ENCODE measurements at regions not wholly inside any gene's neighbourhood (a gene's known extent, or its start where the extent isn't known, plus 50 kb on each side); places are given as distances from the start of the nearest gene placed in this dataset.
"Not testable (repeated sequence)": the region's sequence is repeated elsewhere in the genome, so short reads cannot be mapped to it uniquely, and the experiment has no call there.

DNA sequence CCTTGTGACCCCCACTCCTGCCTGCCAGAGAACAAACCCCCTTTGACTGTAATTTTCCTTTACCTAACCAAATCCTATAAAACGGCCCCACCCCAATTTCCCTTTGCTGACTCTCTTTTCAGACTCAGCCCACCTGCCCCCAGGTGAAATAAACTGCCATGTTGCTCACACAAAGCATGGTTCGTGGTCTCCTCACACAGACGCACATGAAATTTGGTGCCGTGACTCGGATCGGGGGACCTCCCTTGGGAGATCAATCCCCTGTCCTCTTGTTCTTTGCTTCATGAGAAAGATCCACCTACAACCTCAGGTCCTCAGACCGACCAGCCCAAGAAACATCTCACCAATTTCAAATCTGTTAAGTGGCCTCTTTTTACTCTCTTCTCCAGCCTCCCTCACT is 179.0 kb downstream of the RASEF start:
- H2BK15ac ChIP-seq (ENCODE audit: low read length); H4K8ac ChIP-seq (ENCODE audit: low read depth, low read length); H3K4me1 ChIP-seq (ENCODE audit: control insufficient read depth in 2 of 2, insufficient read depth in 1 of 2, low read depth in 1 of 2, low read length in 2 of 2); H2AFZ ChIP-seq (ENCODE audit: low read length); H2BK120ac ChIP-seq (ENCODE audit: low read depth, low read length); H3K18ac ChIP-seq (ENCODE audit: low read length); H3K9me3 ChIP-seq (replicated peaks in 1 of 2; ENCODE audit: control insufficient read depth in 2 of 2, insufficient read depth in 1 of 2, low read depth in 1 of 2, low read length in 2 of 2); H3K23ac ChIP-seq (ENCODE audit: low read depth, low read length, poor library complexity); H3K79me1 ChIP-seq (ENCODE audit: low read depth, low read length); H3K4me3 ChIP-seq (ENCODE audit: low read length in 2 of 2); H3K14ac ChIP-seq (ENCODE audit: low read length); H2BK12ac ChIP-seq (ENCODE audit: low read length); H3K9ac ChIP-seq (ENCODE audit: low read depth, low read length, poor library complexity); H3K27ac ChIP-seq (replicated peaks; ENCODE audit: low read length); H3K36me3 ChIP-seq (replicated peaks in 1 of 2; ENCODE audit: control insufficient read depth in 2 of 2, insufficient read depth in 2 of 2, low read length in 2 of 2); H2AK5ac ChIP-seq (ENCODE audit: low read depth, low read length); H4K91ac ChIP-seq (ENCODE audit: low read depth, low read length, poor library complexity); H3K4ac ChIP-seq (ENCODE audit: low read length); DNase-seq (ENCODE audit: low spot score); H3K27me3 ChIP-seq (ENCODE audit: control insufficient read depth in 3 of 3, insufficient read depth in 3 of 3, low read depth in 1 of 3, low read length in 3 of 3); H3K4me2 ChIP-seq (ENCODE audit: insufficient read depth, low read length, poor library complexity, severe bottlenecking); H2BK5ac ChIP-seq (ENCODE audit: low read length): not testable (repeated sequence)
- no CpG with 5 or more reads among the region's 7 CpGs for WGBS, 2 donors (ENCODE audit: extremely low coverage in 2 of 2, insufficient read length in 2 of 2, insufficient replicate concordance in 1 of 2)

DNA sequence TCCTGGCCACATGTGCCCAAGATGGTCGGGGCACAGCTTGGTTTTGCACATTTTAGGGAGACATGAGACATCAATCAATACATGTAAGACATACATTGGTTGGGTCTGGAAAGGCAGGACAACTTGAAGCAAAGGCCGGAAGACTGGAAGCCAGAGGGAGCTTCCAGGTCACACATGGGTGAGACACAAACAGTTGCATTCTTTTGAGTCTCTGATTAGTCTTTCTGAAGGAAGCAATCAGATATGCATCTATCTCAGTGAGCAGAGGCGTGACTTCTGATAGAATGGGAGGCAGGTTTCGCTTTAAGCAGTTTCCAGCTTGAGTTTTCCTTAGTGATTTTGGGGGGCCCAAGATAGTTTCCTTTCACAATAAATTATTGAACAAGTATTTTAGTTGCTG is 172.5 kb downstream of the RASEF start:
- Histone ChIP-seq H3K9ac (ENCODE audit: low read depth, low read length, poor library complexity) (no peak overlapping the region), H3K36me3 (replicated peaks in 1 of 2; ENCODE audit: control insufficient read depth in 2 of 2, insufficient read depth in 2 of 2, low read length in 2 of 2) (no peaks in the 10 kb centered on the region), H3K9me3 (replicated peaks in 1 of 2; ENCODE audit: control insufficient read depth in 2 of 2, insufficient read depth in 1 of 2, low read depth in 1 of 2, low read length in 2 of 2) (no peaks in the 10 kb centered on the region), H2BK120ac (ENCODE audit: low read depth, low read length) (no peak overlapping the region), H3K4me1 (ENCODE audit: control insufficient read depth in 2 of 2, insufficient read depth in 1 of 2, low read depth in 1 of 2, low read length in 2 of 2) (peaks cover 0 to 3% of the 10 kb centered on the region in 2 donors), H3K23ac (ENCODE audit: low read depth, low read length, poor library complexity) (no peak overlapping the region), H3K18ac (ENCODE audit: low read length) (no peak overlapping the region), H2BK15ac (ENCODE audit: low read length) (no peak overlapping the region), H3K14ac (ENCODE audit: low read length) (no peak overlapping the region), H2BK5ac (ENCODE audit: low read length) (no peak overlapping the region), H3K4me2 (ENCODE audit: insufficient read depth, low read length, poor library complexity, severe bottlenecking) (no peak overlapping the region), H3K4ac (ENCODE audit: low read length) (no peak overlapping the region), H2AFZ (ENCODE audit: low read length) (no peak overlapping the region), H4K91ac (ENCODE audit: low read depth, low read length, poor library complexity) (no peak overlapping the region), H4K8ac (ENCODE audit: low read depth, low read length) (no peak overlapping the region), H3K27me3 (ENCODE audit: control insufficient read depth in 3 of 3, insufficient read depth in 3 of 3, low read depth in 1 of 3, low read length in 3 of 3) (no peaks in the 10 kb centered on the region), H3K27ac (replicated peaks; ENCODE audit: low read length) (no peak overlapping the region), H2BK12ac (ENCODE audit: low read length) (no peak overlapping the region), H3K79me1 (ENCODE audit: low read depth, low read length) (no peaks in the 10 kb centered on the region), H3K4me3 (ENCODE audit: low read length in 2 of 2) (no peak overlapping the region), H2AK5ac (ENCODE audit: low read depth, low read length) (no peak overlapping the region)
- DNase-seq (ENCODE audit: low spot score) = no peak
- no CpG with 5 or more reads among the region's 4 CpGs for WGBS, 2 donors (ENCODE audit: extremely low coverage in 2 of 2, insufficient read length in 2 of 2, insufficient replicate concordance in 1 of 2)

DNA sequence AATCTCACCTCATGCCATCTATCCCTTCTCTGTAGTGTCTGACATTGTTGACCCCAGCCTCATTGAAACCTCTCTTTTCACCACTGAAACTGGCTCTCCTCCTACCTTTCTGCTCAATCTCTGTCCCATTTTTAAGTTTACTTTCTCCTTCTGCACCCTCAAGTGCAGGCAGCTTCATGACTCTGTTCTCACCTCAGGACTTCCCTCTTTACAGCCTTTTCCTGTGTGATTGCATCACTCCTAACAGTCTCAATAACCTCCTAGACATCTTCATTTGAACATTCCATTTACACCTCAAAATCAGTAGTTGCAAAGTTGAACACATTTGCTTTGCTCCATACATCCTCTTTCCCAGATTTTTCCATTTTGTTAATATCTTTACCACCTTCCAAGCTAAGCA is 172.1 kb downstream of the RASEF start:
- H3K9ac ChIP-seq (ENCODE audit: low read depth, low read length, poor library complexity) = no peak overlapping the region
- H3K9me3 ChIP-seq (replicated peaks in 1 of 2; ENCODE audit: control insufficient read depth in 2 of 2, insufficient read depth in 1 of 2, low read depth in 1 of 2, low read length in 2 of 2) = no peaks in the 10 kb centered on the region
- H3K4me2 ChIP-seq (ENCODE audit: insufficient read depth, low read length, poor library complexity, severe bottlenecking) = no peak overlapping the region
- no peak overlapping the region for H3K23ac ChIP-seq (ENCODE audit: low read depth, low read length, poor library complexity)
- no peak overlapping the region for H3K27ac ChIP-seq (replicated peaks; ENCODE audit: low read length)
- no peak overlapping the region for H2AK5ac ChIP-seq (ENCODE audit: low read depth, low read length)
- no peak overlapping the region for H4K8ac ChIP-seq (ENCODE audit: low read depth, low read length)
- peaks cover 0 to 3% of the 10 kb centered on the region in 2 donors for H3K4me1 ChIP-seq (ENCODE audit: control insufficient read depth in 2 of 2, insufficient read depth in 1 of 2, low read depth in 1 of 2, low read length in 2 of 2)
- H3K79me1 ChIP-seq (ENCODE audit: low read depth, low read length) = no peaks in the 10 kb centered on the region
- H3K14ac ChIP-seq (ENCODE audit: low read length) = no peak overlapping the region
- no peak overlapping the region for H2BK5ac ChIP-seq (ENCODE audit: low read length)
- H3K36me3 ChIP-seq (replicated peaks in 1 of 2; ENCODE audit: control insufficient read depth in 2 of 2, insufficient read depth in 2 of 2, low read length in 2 of 2) = no peaks in the 10 kb centered on the region
- H3K18ac ChIP-seq (ENCODE audit: low read length) = no peak overlapping the region
- no peak overlapping the region for H2BK15ac ChIP-seq (ENCODE audit: low read length)
- no peak for DNase-seq (ENCODE audit: low spot score)
- no peak overlapping the region for H3K4ac ChIP-seq (ENCODE audit: low read length)
- no peaks in the 10 kb centered on the region for H3K27me3 ChIP-seq (ENCODE audit: control insufficient read depth in 3 of 3, insufficient read depth in 3 of 3, low read depth in 1 of 3, low read length in 3 of 3)
- H3K4me3 ChIP-seq (ENCODE audit: low read length in 2 of 2) = no peak overlapping the region
- H2BK120ac ChIP-seq (ENCODE audit: low read depth, low read length) = no peak overlapping the region
- H2BK12ac ChIP-seq (ENCODE audit: low read length) = no peak overlapping the region
- no peak overlapping the region for H4K91ac ChIP-seq (ENCODE audit: low read depth, low read length, poor library complexity)
- H2AFZ ChIP-seq (ENCODE audit: low read length) = no peak overlapping the region

DNA sequence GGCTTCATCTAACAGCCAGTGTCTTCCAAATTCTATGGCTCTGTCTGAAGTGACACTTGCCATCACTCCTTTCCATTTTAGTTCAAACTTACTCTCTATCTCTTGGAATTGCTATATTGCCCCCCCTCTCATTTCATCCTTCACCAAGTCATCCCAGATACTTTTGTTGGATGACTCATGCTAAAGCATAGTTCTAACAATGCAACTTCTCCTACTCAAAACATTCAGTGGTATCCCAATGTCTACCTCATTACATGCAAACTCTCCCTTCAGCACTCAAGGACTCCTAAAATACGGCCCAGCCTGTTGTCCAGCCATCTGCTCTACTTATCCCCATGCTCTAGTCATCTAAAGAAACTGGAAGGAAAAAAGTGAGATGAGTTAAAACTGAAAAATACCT is 171.6 kb downstream of the RASEF start:
- no peaks in the 10 kb centered on the region for H3K9me3 ChIP-seq (replicated peaks in 1 of 2; ENCODE audit: control insufficient read depth in 2 of 2, insufficient read depth in 1 of 2, low read depth in 1 of 2, low read length in 2 of 2)
- H3K4me1 ChIP-seq (ENCODE audit: control insufficient read depth in 2 of 2, insufficient read depth in 1 of 2, low read depth in 1 of 2, low read length in 2 of 2) = peaks cover 0 to 3% of the 10 kb centered on the region in 2 donors
- H3K27ac ChIP-seq (replicated peaks; ENCODE audit: low read length) = no peak overlapping the region
- no peak overlapping the region for H3K18ac ChIP-seq (ENCODE audit: low read length)
- no CpG with 5 or more reads among the region's 1 CpG for WGBS, 2 donors (ENCODE audit: extremely low coverage in 2 of 2, insufficient read length in 2 of 2, insufficient replicate concordance in 1 of 2)
- H3K79me1 ChIP-seq (ENCODE audit: low read depth, low read length) = no peaks in the 10 kb centered on the region
- no peak overlapping the region for H2BK15ac ChIP-seq (ENCODE audit: low read length)
- H3K4me3 ChIP-seq (ENCODE audit: low read length in 2 of 2) = no peak overlapping the region
- H2BK5ac ChIP-seq (ENCODE audit: low read length) = no peak overlapping the region
- no peak overlapping the region for H2BK12ac ChIP-seq (ENCODE audit: low read length)
- no peaks in the 10 kb centered on the region for H3K27me3 ChIP-seq (ENCODE audit: control insufficient read depth in 3 of 3, insufficient read depth in 3 of 3, low read depth in 1 of 3, low read length in 3 of 3)
- no peak overlapping the region for H2AK5ac ChIP-seq (ENCODE audit: low read depth, low read length)
- no peaks in the 10 kb centered on the region for H3K36me3 ChIP-seq (replicated peaks in 1 of 2; ENCODE audit: control insufficient read depth in 2 of 2, insufficient read depth in 2 of 2, low read length in 2 of 2)
- H2AFZ ChIP-seq (ENCODE audit: low read length) = no peak overlapping the region
- no peak overlapping the region for H4K91ac ChIP-seq (ENCODE audit: low read depth, low read length, poor library complexity)
- no peak for DNase-seq (ENCODE audit: low spot score)
- no peak overlapping the region for H3K14ac ChIP-seq (ENCODE audit: low read length)
- H3K9ac ChIP-seq (ENCODE audit: low read depth, low read length, poor library complexity) = no peak overlapping the region
- no peak overlapping the region for H3K4me2 ChIP-seq (ENCODE audit: insufficient read depth, low read length, poor library complexity, severe bottlenecking)
- H4K8ac ChIP-seq (ENCODE audit: low read depth, low read length) = no peak overlapping the region
- H2BK120ac ChIP-seq (ENCODE audit: low read depth, low read length) = no peak overlapping the region
- no peak overlapping the region for H3K23ac ChIP-seq (ENCODE audit: low read depth, low read length, poor library complexity)
- no peak overlapping the region for H3K4ac ChIP-seq (ENCODE audit: low read length)
